Cerebellar cortex (tissue), 1 donor: ENCODE measurements at regions not wholly inside any gene's neighbourhood (a gene's known extent, or its start where the extent isn't known, plus 50 kb on each side); places are given as distances from the start of the nearest gene placed in this dataset.
"Not testable (repeated sequence)": the region's sequence is repeated elsewhere in the genome, so short reads cannot be mapped to it uniquely, and the experiment has no call there.

Source experiments
- DNase-seq: peaks from one replicate; pipeline ENCODE4 v3.0.0-alpha.2; 2015; ENCODE audit warnings: low spot score

- no peak for DNase-seq
Observed at GRCh38 chr7:79952399-79952798, 182.2 kb upstream of the GNAI1 start.

DNA sequence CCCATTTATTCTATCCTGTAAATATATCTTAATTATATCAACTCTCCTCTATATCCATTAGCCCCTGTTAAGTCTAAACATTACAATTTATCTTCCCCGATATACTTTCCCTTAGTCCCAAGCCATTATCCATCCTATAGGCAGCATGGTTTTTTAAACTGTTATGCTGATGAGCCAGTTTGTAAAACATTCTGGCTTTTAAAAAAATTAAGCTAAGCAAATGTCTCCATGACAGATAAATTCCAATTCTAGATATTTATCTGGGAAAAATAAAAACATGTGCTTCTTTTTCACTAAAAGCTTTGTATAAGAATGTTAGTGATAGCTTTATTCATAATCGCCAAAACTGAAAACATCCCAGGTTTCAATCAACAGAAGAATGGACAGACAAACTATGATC, 183.2 kb upstream of the GNAI1 start:
- no peak for DNase-seq

DNA sequence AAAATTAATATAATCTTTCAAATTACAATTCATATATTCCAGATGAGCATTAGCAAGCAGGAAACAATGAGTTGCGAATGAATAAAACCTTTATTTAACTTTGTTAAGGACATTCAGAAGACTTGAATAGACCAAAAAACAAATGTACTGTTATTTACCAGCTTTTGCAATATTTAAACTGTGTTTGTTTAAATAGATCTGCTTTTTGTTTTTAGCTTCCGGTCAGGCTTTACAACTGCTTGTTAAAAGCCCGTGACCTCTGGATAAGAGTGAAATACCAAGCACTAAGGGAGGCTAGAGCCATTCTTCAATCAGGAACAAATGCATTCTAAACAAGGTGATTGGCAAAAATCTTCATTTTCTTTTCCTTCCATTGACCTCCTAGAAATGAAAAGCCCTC, 184.9 kb upstream of the GNAI1 start:
- DNase-seq: no peak

GRCh38 chr7:79936281-79936983, 198.2 kb upstream of the GNAI1 start:
- no peak for DNase-seq

- no peak for DNase-seq
Observed at GRCh38 chr7:79934727-79935126, 199.9 kb upstream of the GNAI1 start.

- DNase-seq: no peak
Observed at GRCh38 chr7:79933144-79933543, 201.5 kb upstream of the GNAI1 start.

DNA sequence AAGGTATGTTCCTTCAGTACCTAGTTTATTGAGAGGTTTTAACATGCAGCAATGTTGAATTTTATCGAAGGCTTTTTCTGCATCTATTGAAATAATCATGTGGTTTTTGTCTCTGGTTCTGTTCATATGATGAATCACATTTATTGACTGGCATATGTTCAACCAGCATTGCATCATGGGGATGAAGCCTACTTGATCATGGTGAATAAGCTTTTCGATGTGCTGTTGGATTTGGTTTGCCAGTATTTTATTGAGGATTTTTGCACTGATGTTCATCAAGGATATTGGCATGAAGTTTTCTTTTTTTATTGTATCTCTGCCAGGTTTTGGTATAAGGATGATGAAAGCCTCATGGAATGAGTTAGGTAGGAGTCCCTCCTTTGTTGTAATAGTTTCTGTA, 204.0 kb upstream of the GNAI1 start:
- no peak for DNase-seq

DNA sequence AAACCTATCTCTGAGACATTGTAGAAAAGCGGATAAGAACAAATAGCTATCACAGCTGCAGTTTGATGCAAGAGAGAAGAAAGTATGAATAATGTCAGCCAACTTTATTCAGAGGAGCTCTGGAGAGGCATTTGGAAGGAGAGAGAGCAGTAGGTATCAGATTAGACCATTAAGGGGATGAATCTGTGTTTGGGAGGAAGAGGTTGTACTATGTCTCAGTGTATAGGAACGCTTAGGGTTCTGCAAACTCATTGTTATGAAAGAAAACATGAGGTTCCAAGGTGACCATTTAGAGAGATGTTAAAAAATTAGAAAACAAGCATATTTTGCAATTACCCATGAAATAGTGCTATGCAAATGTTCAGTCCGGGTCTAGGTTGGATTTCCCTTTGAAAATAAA, 207.5 kb upstream of the GNAI1 start:
- DNase-seq: no peak

GRCh38 chr7:79923953-79924352, 210.7 kb upstream of the GNAI1 start:
- no peak for DNase-seq

DNA sequence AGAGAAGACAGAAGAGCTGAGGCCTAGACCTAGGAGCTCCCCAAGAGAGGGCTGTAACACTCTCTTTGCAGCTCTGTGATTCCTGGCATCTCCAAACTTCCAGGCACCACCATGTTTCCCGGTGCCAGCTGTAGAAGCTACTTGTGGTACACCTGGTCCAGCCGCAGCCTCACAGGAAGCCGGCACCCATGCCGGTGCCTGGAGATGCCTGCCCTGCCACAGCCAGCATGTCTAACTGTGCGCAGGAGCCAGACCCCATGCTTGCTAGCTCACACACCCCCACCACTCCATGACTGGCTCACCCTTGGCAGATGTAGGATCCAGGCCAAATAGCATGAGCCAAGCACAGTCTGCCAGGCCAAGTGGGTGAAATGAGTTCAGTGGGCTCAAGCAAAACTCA, 211.7 kb upstream of the GNAI1 start:
- no peak for DNase-seq

GRCh38 chr7:79921976-79922375, 212.7 kb upstream of the GNAI1 start:
- no peak for DNase-seq

GRCh38 chr7:79918632-79919031, 216.0 kb upstream of the GNAI1 start:
- DNase-seq: not testable (repeated sequence)

- not testable (repeated sequence) for DNase-seq
Observed at GRCh38 chr7:79915346-79915745, 219.3 kb upstream of the GNAI1 start.

GRCh38 chr7:79912213-79912633, 222.4 kb upstream of the GNAI1 start:
- DNase-seq: no peak

DNA sequence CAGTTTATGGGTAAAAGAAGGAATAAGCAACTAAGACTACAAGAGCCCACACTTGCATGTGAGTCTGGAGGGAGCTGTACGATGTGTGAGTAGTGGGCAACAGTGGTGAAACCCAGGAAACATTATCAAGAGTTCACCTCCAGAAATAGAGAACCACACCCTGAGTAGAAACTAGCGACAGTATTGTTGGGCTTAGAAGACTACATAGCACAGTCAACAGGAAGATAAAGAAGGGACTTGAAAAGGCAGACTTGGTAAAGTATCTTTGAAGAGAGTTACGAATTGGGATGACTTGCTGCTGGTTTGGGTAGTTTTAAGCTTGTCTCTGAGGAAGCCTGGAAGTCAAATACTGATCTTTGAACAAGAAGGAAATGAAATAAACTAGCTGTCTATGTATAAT, 223.2 kb upstream of the GNAI1 start:
- DNase-seq: no peak

DNA sequence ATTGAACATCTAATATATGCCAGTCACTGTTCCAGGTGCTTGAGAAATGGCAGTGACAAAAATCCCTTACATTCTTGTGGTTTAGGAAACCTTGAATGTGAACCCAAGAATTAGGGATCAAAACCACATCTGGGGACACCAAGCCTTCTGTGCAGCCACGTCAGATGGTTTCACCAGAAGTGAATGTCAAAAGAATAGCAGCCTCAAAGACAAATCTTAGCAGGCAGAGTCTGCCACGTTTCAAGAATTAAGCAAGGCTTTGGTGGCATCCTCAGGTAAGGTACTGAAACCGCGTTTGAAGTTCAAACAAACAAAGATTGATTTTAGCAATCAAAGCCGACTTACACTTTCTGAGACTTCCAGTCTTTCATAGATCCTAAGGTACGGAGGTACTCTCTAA, 225.5 kb upstream of the GNAI1 start:
- no peak for DNase-seq

GRCh38 chr7:79897166-79897565, 237.5 kb upstream of the GNAI1 start:
- DNase-seq: no peak

DNA sequence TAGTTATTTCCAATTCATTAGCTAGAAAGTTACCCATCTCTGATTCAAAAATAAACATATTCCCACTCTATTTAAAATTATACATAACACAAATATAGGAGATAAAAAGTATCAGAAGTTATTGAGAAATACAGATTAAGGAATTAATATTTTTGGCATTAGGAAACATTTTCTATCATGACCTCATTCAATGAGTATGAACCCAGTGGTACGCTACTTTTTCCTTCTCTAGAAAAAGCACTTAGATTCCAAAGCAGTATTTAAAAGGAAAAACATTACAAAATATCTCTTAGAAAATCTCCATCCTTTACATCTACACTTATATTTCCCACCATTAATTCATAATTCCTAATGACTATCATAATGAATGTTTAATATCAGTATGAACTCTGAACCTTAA, 240.6 kb upstream of the GNAI1 start:
- DNase-seq: no peak

DNA sequence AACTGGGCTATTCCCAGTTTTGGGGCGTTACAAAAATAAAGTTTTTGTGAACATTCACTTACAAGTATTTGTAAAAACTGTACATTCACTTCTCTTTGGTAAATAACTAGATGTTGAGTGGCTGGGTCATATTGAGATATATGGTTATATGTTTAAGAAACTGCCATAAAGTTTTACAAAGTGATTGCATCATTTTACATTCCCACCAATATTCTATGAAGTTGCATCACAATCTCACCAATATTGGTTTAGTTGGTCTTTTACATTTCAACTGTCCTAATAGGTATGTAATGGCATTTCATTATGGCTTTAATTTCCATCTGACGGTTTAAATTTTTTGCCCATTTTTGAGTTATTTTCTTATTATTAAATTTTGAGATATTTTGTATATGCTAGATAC, 251.7 kb upstream of the GNAI1 start:
- DNase-seq: no peak

GRCh38 chr7:79880312-79880711, 254.3 kb upstream of the GNAI1 start:
- DNase-seq: peak; percentile 88

DNA sequence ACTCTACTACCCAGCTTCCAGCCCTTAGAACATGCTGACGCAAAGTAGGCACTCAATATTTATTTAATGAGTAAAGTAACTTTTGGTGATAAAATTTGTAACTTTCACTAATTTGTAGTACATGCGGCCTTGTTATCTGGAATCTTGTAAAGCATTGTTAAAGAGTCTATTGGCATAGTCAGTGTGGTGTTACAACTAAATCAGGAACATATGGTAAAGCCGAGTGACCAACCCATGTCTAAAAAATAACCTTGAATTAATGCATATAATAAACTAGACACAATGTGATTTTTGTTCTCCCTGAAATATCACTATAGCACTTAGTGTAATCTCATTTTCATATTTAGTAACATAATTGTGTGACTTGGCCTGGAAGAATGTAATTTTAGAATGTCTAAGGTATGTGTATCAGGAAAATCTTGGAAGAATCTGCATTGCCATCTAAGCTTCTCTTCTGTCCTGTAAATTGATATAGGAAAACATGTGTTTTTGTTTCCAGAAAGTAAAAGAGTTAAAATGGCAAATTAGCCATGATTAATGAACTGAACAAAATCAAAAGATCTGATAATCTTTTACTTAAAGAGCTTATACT, 256.7 kb upstream of the GNAI1 start:
- no peak for DNase-seq

DNA sequence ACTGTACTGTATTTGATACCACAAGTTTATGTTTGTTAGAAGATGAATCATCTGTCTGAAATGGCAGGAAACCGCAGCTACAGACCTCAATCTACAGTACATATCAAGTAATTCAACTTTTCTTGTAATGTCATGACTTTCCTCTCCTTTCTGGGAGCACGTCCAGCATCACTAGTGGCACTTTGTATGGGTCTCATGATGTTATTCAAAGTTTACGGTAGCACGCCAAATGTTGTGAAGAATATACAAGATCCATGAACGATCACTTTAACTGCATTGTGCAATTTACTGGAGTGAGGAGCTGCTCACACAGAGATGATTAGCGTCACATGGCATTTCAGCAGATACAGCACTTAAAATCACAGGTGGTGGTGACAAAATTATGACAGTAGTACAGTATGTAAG, 257.8 kb upstream of the GNAI1 start:
- no peak for DNase-seq

DNA sequence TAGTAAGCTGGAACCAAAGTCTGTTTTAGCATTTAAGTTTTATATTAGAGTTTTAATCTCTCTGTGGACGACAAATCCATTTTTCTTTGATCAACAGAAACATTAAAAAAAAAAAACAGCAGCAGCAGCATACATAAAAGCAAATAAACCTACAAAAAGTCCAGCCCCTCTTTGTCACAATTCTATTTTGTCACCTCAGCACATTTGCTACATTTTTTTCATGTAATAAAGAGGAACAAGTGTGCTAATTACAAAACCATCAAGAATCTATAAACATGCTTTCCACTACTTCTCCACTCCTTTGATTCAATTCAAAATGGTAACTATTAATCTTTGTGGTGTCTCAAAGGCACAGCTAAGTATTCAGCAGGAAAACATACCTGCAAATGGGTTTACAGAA, 259.8 kb upstream of the GNAI1 start:
- no peak for DNase-seq

GRCh38 chr7:79872176-79872575, 262.5 kb upstream of the GNAI1 start:
- DNase-seq: no peak
